Astrocyte of the cerebellum (primary cell): ENCODE measurements at regions not wholly inside any gene's neighbourhood (a gene's known extent, or its start where the extent isn't known, plus 50 kb on each side); places are given as distances from the start of the nearest gene placed in this dataset.

Experiments
- DNase-seq: peaks from one replicate; pipeline ENCODE4 v3.0.0-alpha.2; 2011; ENCODE audit warnings: low read depth
- H3K4me3 ChIP-seq: 2 replicates; pipeline ENCODE4 v1.5.1; 2011; ENCODE audit warnings: mild to moderate bottlenecking, low read depth, low read length, moderate library complexity
- in situ Hi-C: cut with HindIII; loops from 2 replicates; pipeline ENCODE4 v1.10.0; 2017; ENCODE audit warnings: low sequenced_read_pairs
- TF ChIP-seq, protein P1 (sequence below): IDR thresholded peaks from 2 replicates; pipeline ENCODE4 v1.5.1; 2012; ENCODE audit warnings: low read length, low read depth, moderate library complexity, mild to moderate bottlenecking; ENCODE audit errors: missing control alignments

DNA sequence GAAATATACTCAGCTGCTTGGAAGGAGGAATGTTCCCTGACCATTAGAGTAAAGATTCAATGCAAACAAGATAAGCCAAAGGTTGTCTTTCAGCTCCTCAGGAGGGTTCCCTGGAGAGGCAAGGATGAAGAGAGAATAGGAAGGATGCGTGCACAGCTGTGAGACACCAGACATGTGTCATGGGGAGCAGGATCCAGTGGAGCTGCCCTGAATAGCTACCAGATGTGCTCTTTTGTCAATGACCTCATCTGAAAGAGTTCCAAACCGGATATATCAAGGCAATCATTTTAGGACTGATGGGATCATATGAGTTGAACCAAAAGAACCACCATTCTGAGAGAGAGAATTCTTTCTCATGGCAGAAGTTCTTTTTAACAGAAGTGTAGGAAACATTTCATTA, 490.6 kb downstream of the IRS1 start:
- TF ChIP-seq, protein P1, sequence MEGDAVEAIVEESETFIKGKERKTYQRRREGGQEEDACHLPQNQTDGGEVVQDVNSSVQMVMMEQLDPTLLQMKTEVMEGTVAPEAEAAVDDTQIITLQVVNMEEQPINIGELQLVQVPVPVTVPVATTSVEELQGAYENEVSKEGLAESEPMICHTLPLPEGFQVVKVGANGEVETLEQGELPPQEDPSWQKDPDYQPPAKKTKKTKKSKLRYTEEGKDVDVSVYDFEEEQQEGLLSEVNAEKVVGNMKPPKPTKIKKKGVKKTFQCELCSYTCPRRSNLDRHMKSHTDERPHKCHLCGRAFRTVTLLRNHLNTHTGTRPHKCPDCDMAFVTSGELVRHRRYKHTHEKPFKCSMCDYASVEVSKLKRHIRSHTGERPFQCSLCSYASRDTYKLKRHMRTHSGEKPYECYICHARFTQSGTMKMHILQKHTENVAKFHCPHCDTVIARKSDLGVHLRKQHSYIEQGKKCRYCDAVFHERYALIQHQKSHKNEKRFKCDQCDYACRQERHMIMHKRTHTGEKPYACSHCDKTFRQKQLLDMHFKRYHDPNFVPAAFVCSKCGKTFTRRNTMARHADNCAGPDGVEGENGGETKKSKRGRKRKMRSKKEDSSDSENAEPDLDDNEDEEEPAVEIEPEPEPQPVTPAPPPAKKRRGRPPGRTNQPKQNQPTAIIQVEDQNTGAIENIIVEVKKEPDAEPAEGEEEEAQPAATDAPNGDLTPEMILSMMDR, result no peak
- in situ Hi-C loops, result no loop called here
- peak; percentile 5 for DNase-seq
- H3K4me3 ChIP-seq, result no peak overlapping the region

DNA sequence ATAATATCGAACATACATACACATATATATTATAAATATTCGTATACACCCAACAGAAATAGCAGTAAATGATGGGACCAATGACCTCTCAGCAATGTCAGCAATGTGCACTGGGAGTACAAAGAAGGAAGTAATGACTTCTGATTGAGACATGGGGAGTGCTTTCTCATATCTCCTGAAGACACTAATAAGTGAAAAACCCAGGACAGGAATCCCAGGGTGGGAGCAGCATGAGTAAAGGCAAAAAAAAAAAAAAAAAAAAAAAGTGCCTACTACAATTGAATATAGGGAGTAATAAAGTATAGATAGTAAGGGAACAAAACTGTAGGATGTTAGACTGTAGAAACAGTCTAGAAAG, 491.3 kb downstream of the IRS1 start:
- no peak for DNase-seq

DNA sequence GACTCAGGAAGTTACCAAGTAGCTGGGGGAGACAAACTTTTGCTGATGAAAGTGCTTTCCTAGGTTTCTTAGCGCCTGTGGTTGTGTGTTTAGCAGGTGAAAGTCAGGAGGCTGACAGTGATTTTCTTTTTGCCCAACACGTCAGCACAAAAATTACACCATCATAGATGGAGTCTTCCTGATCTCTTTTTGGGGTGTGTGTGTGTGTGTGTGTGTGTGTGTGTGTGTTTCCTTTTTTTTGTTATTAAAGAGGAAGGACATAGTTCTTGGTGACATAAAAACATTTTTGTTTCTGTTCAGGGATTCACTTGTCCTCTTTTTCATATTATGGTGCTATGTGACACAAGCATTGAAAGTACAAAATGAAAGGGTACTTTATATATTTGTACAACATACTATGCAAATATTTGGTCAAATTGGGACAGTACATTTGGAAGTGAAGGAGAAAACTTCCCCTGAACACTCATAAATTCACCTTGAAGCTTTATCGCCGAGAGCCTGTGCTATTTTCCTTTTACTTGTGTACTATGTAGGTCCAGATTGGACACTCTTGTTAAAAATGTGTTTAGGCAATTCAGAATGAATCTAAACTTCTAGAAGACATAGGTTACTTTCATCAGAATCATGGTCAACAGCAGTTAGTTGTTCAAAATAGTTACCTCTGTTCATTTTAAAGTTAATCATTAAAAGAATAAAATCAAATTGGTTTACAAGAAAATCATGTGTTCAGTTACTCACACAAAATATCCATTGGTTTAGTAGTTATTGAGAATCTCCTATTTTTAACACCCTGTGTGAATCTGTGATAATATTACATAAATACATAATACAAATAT, 491.9 kb downstream of the IRS1 start:
- TF ChIP-seq, protein P1, result no peak
- DNase-seq, result no peak
- no peak overlapping the region for H3K4me3 ChIP-seq
- in situ Hi-C loops, result no loop called here

More for the DNA sequence above, 491.3 kb downstream of the IRS1 start:
- TF ChIP-seq, protein P1, result no peak
- H3K4me3 ChIP-seq, result no peak overlapping the region
- in situ Hi-C loops, result no loop called here

DNA sequence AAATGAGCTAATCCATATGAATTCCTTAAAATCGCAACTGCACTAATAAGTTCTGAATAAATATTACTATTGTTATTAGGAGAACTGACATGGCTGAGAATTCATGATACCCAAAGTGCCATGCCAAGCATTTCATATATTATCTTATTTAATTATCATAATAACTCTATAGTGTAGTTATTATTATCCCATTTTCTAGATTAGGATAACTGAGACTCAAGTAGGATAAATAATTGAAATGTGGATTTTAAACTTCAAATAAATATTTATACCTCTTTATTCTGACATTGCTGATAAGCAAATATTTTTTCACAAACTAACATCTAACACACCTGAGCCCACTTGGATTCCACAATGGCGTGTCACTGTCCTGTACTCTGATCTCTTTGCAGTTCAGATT, 492.7 kb downstream of the IRS1 start:
- TF ChIP-seq, protein P1, result no peak
- in situ Hi-C loops, result no loop called here
- no peak for DNase-seq
- H3K4me3 ChIP-seq, result no peak overlapping the region

DNA sequence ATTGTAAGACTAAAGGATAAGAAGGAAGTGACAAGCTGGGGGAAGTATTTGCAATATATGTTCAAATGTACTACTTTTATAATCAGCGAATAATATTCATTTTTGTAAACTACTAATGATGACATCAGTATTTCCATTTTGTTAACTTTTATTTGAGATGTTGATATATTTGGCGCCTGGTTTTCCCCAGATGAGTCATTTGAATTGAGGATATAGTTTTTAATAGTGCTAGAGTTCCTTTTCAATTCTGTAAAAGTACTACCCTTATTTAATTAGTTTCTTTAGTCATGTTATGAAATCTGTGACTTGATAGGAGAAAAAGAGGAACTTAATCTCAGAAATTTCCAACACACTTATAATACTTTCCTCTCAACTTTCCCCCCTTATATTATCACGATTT, 495.3 kb downstream of the IRS1 start:
- TF ChIP-seq, protein P1, result no peak
- in situ Hi-C loops, result no loop called here
- H3K4me3 ChIP-seq, result no peak overlapping the region
- DNase-seq, result no peak

DNA sequence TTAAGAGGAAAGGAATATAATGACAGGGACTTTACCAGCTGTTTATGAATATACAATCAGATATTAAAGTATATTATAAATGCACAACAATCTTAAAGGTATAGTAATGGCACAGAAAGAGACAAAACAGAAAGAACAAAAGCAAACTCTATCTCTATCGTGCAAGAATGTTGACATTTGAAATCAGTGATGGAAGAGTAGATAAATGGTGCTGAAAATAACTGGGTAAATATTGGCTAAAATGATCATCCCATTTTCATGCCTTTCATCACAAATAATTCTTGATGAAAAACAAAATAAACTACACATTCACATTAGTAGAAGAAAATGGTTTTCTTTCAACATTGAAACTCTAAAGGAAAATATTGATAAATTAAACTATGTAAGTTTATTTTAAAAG, 495.9 kb downstream of the IRS1 start:
- in situ Hi-C loops, result no loop called here
- TF ChIP-seq, protein P1, result no peak
- DNase-seq, result no peak
- H3K4me3 ChIP-seq, result no peak overlapping the region
